Esophagus squamous epithelium (tissue), 4 donors: ENCODE measurements at regions not wholly inside any gene's neighbourhood (a gene's known extent, or its start where the extent isn't known, plus 50 kb on each side); places are given as distances from the start of the nearest gene placed in this dataset.

Experiments
- POLR2A ChIP-seq, 4 donors: fragments of 450-650 bp; IDR thresholded peaks; one replicate each; pipeline ENCODE4 v1.6.1; 2017; ENCODE audit warnings: antibody characterized with exemption in 4 of 4, mild to moderate bottlenecking in 4 of 4, moderate library complexity in 3 of 4
- TF ChIP-seq, protein P1 (sequence below), 6 experiments: fragments of 450-650 bp in 4 of 6; fragments of 200-600 bp in 2 of 6; sonication (generic) in 2 of 6; IDR thresholded peaks; one replicate each; pipeline ENCODE4 v1.5.1; 2016 to 2019; ENCODE audit warnings: antibody characterized with exemption in 6 of 6, mild to moderate bottlenecking in 4 of 6, moderate library complexity in 4 of 6

- TF ChIP-seq, protein P1, sequence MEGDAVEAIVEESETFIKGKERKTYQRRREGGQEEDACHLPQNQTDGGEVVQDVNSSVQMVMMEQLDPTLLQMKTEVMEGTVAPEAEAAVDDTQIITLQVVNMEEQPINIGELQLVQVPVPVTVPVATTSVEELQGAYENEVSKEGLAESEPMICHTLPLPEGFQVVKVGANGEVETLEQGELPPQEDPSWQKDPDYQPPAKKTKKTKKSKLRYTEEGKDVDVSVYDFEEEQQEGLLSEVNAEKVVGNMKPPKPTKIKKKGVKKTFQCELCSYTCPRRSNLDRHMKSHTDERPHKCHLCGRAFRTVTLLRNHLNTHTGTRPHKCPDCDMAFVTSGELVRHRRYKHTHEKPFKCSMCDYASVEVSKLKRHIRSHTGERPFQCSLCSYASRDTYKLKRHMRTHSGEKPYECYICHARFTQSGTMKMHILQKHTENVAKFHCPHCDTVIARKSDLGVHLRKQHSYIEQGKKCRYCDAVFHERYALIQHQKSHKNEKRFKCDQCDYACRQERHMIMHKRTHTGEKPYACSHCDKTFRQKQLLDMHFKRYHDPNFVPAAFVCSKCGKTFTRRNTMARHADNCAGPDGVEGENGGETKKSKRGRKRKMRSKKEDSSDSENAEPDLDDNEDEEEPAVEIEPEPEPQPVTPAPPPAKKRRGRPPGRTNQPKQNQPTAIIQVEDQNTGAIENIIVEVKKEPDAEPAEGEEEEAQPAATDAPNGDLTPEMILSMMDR (IDR thresholded peaks at IDR 0.05), result no peak
- TF ChIP-seq POLR2A (IDR thresholded peaks at IDR 0.05), result no peak
Measured at GRCh38 chr1:226476648-226477319, 68.9 kb upstream of the PARP1 start.
